ENCODE measurements at regions not wholly inside any gene's neighbourhood (a gene's known extent, or its start where the extent isn't known, plus 50 kb on each side); places are given as distances from the start of the nearest gene placed in this dataset.

DNA sequence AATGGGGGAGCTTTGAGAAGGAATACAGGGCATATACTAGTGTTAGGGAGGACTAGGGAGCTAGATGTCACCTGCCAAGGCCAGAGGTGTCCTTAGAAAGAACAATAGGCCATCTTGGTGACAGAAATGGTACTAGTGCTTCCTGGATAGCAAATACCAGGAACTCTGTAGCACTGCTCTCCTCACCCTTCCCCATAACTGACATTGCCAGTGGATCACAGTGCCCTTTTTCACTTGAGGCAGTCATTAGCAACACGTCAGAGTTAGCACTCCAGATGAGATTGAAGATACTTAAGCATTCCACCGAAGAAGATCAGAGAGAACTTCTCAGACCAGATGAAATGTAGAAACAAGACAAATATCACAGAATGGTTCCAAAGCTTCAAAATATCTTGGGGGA is 103.1 kb upstream of the PDZRN3 start:
- TF ChIP-seq CTCF (IDR thresholded peaks at IDR 0.05): no peak
- no peak for TF ChIP-seq POLR2A (IDR thresholded peaks at IDR 0.05)
- no peak for TF ChIP-seq POLR2AphosphoS5 (IDR thresholded peaks at IDR 0.05)

Data from upper lobe of left lung (tissue), 4 donors.